Body of pancreas (tissue), 4 donors: ENCODE measurements at regions not wholly inside any gene's neighbourhood (a gene's known extent, or its start where the extent isn't known, plus 50 kb on each side); places are given as distances from the start of the nearest gene placed in this dataset.

ENCODE experiments used
- CTCF ChIP-seq, 7 experiments: fragments of 450-650 bp in 4 of 7; fragments of 200-600 bp in 3 of 7; sonication (generic) in 3 of 7; IDR thresholded peaks; one replicate each; pipeline ENCODE4 v1.5.1; 2016 to 2019; ENCODE audit warnings: antibody characterized with exemption in 7 of 7
- POLR2A ChIP-seq, 3 donors: fragments of 450-650 bp; IDR thresholded peaks; one replicate each; pipeline ENCODE4 v1.6.1; 2016; ENCODE audit warnings: antibody characterized with exemption in 3 of 3, mild to moderate bottlenecking in 2 of 3

GRCh38 chr10:105986486-105986885 lies 1178.0 kb downstream of the SORCS1 start:
- TF ChIP-seq POLR2A (IDR thresholded peaks at IDR 0.05) (no peak), CTCF (IDR thresholded peaks at IDR 0.05) (no peak)
